Neural cell (in vitro differentiated cells): ENCODE measurements at regions not wholly inside any gene's neighbourhood (a gene's known extent, or its start where the extent isn't known, plus 50 kb on each side); places are given as distances from the start of the nearest gene placed in this dataset.

Source experiments
- EZH2 ChIP-seq: fragments of 200-600, 300-800 bp; shearing (Covaris generic), sonication (generic); IDR thresholded peaks from 2 replicates; pipeline ENCODE4 v1.6.1; 2014; ENCODE audit warnings: antibody characterized with exemption, low read length, borderline replicate concordance, mild to moderate bottlenecking; ENCODE audit not compliant: insufficient read depth, poor library complexity, severe bottlenecking
- POLR2AphosphoS5 ChIP-seq: IDR thresholded peaks from 2 replicates; pipeline ENCODE4 v1.6.1; 2012
- RAD21 ChIP-seq: fragments of 450-650 bp; conservative IDR thresholded peaks from 2 replicates; pipeline ENCODE4 v1.6.1; 2014; ENCODE audit warnings: antibody characterized with exemption, mild to moderate bottlenecking, moderate library complexity
- TAF1 ChIP-seq: IDR thresholded peaks from 2 replicates; pipeline ENCODE4 v1.6.1; 2012; ENCODE audit warnings: low read depth
- TF ChIP-seq, protein P1 (sequence below): fragments of 450-650 bp; IDR thresholded peaks from 2 replicates; pipeline ENCODE4 v1.5.1; 2014; ENCODE audit warnings: antibody characterized with exemption, mild to moderate bottlenecking, moderate library complexity; ENCODE audit not compliant: poor library complexity, severe bottlenecking

DNA sequence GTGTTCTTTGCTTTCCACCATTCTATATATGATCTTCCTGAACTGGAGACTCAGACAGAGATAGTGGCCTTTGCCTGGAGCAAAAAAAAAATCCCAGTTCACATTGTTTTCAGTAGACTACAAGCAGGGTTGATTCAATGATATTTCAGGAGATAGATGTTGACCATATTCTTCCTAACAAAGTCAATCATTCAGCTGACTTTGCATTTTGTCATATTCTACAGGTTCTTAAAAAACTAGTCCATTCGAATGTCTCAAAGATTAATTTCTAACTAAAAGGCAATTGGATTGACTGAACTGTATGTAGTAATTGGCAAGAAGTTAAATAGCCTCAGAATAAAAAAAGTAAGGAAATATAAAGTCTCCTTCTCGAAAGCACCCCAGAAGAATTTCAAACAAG, 479.5 kb downstream of the NKX6-1 start:
- TF ChIP-seq POLR2AphosphoS5 (no peak), EZH2 (no peak), RAD21 (no peak), TAF1 (no peak)
- TF ChIP-seq, protein P1, sequence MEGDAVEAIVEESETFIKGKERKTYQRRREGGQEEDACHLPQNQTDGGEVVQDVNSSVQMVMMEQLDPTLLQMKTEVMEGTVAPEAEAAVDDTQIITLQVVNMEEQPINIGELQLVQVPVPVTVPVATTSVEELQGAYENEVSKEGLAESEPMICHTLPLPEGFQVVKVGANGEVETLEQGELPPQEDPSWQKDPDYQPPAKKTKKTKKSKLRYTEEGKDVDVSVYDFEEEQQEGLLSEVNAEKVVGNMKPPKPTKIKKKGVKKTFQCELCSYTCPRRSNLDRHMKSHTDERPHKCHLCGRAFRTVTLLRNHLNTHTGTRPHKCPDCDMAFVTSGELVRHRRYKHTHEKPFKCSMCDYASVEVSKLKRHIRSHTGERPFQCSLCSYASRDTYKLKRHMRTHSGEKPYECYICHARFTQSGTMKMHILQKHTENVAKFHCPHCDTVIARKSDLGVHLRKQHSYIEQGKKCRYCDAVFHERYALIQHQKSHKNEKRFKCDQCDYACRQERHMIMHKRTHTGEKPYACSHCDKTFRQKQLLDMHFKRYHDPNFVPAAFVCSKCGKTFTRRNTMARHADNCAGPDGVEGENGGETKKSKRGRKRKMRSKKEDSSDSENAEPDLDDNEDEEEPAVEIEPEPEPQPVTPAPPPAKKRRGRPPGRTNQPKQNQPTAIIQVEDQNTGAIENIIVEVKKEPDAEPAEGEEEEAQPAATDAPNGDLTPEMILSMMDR: no peak
